ENCODE measurements at regions not wholly inside any gene's neighbourhood (a gene's known extent, or its start where the extent isn't known, plus 50 kb on each side); places are given as distances from the start of the nearest gene placed in this dataset.

- CTCF ChIA-PET: no interaction called here
- no peak for TF ChIP-seq BMI1 (IDR thresholded peaks at IDR 0.05; ENCODE audit: borderline replicate concordance)
- no peak for TF ChIP-seq ZBTB4 (CRISPR knock-in tag; IDR thresholded peaks at IDR 0.05)
- no peak for TF ChIP-seq ETV6 (conservative IDR thresholded peaks at IDR 0.05 in 1 of 2, IDR thresholded peaks at IDR 0.05 in 1 of 2; ENCODE audit: borderline replicate concordance in 1 of 2, low read depth in 1 of 2)
- TF ChIP-seq GATAD2B (conservative IDR thresholded peaks at IDR 0.05; ENCODE audit: low read depth): no peak
- no peak for TF ChIP-seq EED (IDR thresholded peaks at IDR 0.05; ENCODE audit: low read depth)
- no peak for TF ChIP-seq ZNF592 (IDR thresholded peaks at IDR 0.05)
- no peak for TF ChIP-seq SREBF2 (IDR thresholded peaks at IDR 0.05; ENCODE audit: low read length)
- TF ChIP-seq HDGF (IDR thresholded peaks at IDR 0.05): no peak
- no peak for TF ChIP-seq CEBPZ (IDR thresholded peaks at IDR 0.05; ENCODE audit: low read depth, low read length)
- no peak for TF ChIP-seq CBFB (IDR thresholded peaks at IDR 0.05; ENCODE audit: low read depth)
- no peak for TF ChIP-seq SKIL (IDR thresholded peaks at IDR 0.05; ENCODE audit: low read depth, poor library complexity, severe bottlenecking)
- TF ChIP-seq ZNF24 (IDR thresholded peaks at IDR 0.05): no peak
Observed at GRCh38 chr10:8455181-8455580, 400.7 kb downstream of the GATA3 start.

More at GRCh38 chr10:8455181-8455580, 400.7 kb downstream of the GATA3 start:
- Histone ChIP-seq H3K4me2 (ENCODE audit: control insufficient read depth, insufficient read depth) (no peak overlapping the region), H2AFZ (ENCODE audit: control insufficient read depth, low read depth, low read length) (no peak overlapping the region), H4K20me1 (ENCODE audit: control insufficient read depth, insufficient read depth) (no peaks in the 10 kb centered on the region), H3K9me3 (replicated peaks; ENCODE audit: control insufficient read depth, insufficient read depth, low read length) (no peaks in the 10 kb centered on the region; the same call in 2 of the 3 replicates), H3K9ac (ENCODE audit: control insufficient read depth, insufficient read depth, low read length) (no peak overlapping the region), H3K36me3 (ENCODE audit: control insufficient read depth in 2 of 2, insufficient read depth in 2 of 2, low read length in 1 of 2) (no peaks in the 10 kb centered on the region), H3K4me1 (ENCODE audit: control insufficient read depth, insufficient read depth, low read length) (no peaks in the 10 kb centered on the region), H3K4me3 (no peak overlapping the region), H3K27me3 (replicated peaks in 1 of 2; ENCODE audit: control insufficient read depth in 2 of 2, insufficient read depth in 2 of 2, low read length in 1 of 2) (no peaks in the 10 kb centered on the region), H3K27ac (ENCODE audit: control insufficient read depth, insufficient read depth) (no peak overlapping the region), H3K79me2 (ENCODE audit: control insufficient read depth, insufficient read depth, low read length) (no peaks in the 10 kb centered on the region)
- FAIRE-seq (no peak), DNase-seq (ENCODE audit: low read depth, low spot score) (no peak), ATAC-seq (no peak)
- intact Hi-C loops (cut with micrococcal nuclease; ENCODE audit: unreplicated experiment) (no loop called here), in situ Hi-C loops (cut with MboI) (no loop called here)
- ChIA-PET SMC1A (ENCODE audit: uncharacterized antibody, unreplicated experiment) (no interaction called here), POLR2A (no interaction called here), RAD21 (ENCODE audit: unreplicated experiment) (no interaction called here)
- no TSS peak for BruUV-seq (replicated peaks)
